Type B pancreatic cell (in vitro differentiated cells): ENCODE measurements at regions not wholly inside any gene's neighbourhood (a gene's known extent, or its start where the extent isn't known, plus 50 kb on each side); places are given as distances from the start of the nearest gene placed in this dataset.
"Not testable (repeated sequence)": the region's sequence is repeated elsewhere in the genome, so short reads cannot be mapped to it uniquely, and the experiment has no call there.

Source experiments
- DNase-seq: peaks from one replicate; pipeline ENCODE4 v3.0.0; 2021; ENCODE audit warnings: mixed read lengths; ENCODE audit not compliant: unreplicated experiment; ENCODE audit errors: extremely low spot score
- H3K27ac Mint-ChIP-seq: 2 replicates; pipeline ENCODE4 v1.8.0; 2021; ENCODE audit warnings: mild to moderate bottlenecking, mixed read lengths
- H3K27me3 Mint-ChIP-seq: 2 replicates; pipeline ENCODE4 v1.8.0; 2021; ENCODE audit warnings: mixed read lengths
- H3K36me3 Mint-ChIP-seq: 2 replicates; pipeline ENCODE4 v1.8.0; 2021; ENCODE audit warnings: mixed read lengths
- H3K4me1 Mint-ChIP-seq: one replicate; pipeline ENCODE4 v1.8.0; 2021; ENCODE audit warnings: mixed read lengths; ENCODE audit not compliant: unreplicated experiment
- H3K4me3 Mint-ChIP-seq: 2 replicates; pipeline ENCODE4 v1.8.0; 2021; ENCODE audit warnings: mild to moderate bottlenecking, mixed read lengths
- H3K9me3 Mint-ChIP-seq: 2 replicates; pipeline ENCODE4 v1.8.0; 2021; ENCODE audit warnings: mixed read lengths
- CTCF ChIP-seq: fragments of 200-600 bp; sonication (generic); conservative IDR thresholded peaks from 2 replicates; pipeline ENCODE4 v1.5.0; 2021; ENCODE audit warnings: antibody characterized with exemption, mild to moderate bottlenecking

- H3K27ac Mint-ChIP-seq = no peak overlapping the region
- H3K4me3 Mint-ChIP-seq = peak overlapping the region; percentile 31
- H3K36me3 Mint-ChIP-seq = no peaks in the 10 kb centered on the region
- H3K9me3 Mint-ChIP-seq = no peaks in the 10 kb centered on the region
- DNase-seq = no peak
- peaks cover 4% of the 10 kb centered on the region for H3K27me3 Mint-ChIP-seq
- H3K4me1 Mint-ChIP-seq = no peaks in the 10 kb centered on the region
- peak; percentile 47 for TF ChIP-seq CTCF
These were observed 53.0 kb upstream of the TNKS2 start for GRCh38 chr10:91745090-91745831.

- H3K9me3 Mint-ChIP-seq = no peaks in the 10 kb centered on the region
- peaks cover 16% of the 10 kb centered on the region for H3K27me3 Mint-ChIP-seq
These were observed 54.8 kb upstream of the TNKS2 start for GRCh38 chr10:91743465-91743864.

GRCh38 chr10:91742229-91742628 lies 56.0 kb upstream of the TNKS2 start:
- TF ChIP-seq CTCF = peak; percentile 25
- no peaks in the 10 kb centered on the region for H3K36me3 Mint-ChIP-seq
- H3K27me3 Mint-ChIP-seq = peaks cover 26% of the 10 kb centered on the region
- H3K27ac Mint-ChIP-seq = no peak overlapping the region
- H3K4me3 Mint-ChIP-seq = no peak overlapping the region
- no peaks in the 10 kb centered on the region for H3K9me3 Mint-ChIP-seq
- H3K4me1 Mint-ChIP-seq = no peaks in the 10 kb centered on the region
- DNase-seq = no peak

More at GRCh38 chr10:91743465-91743864, 54.8 kb upstream of the TNKS2 start:
- Mint-ChIP-seq H3K36me3 (no peaks in the 10 kb centered on the region), H3K27ac (no peak overlapping the region), H3K4me1 (no peaks in the 10 kb centered on the region), H3K4me3 (no peak overlapping the region)
- no peak for DNase-seq
- no peak for TF ChIP-seq CTCF

GRCh38 chr10:91741356-91741755 lies 56.9 kb upstream of the TNKS2 start:
- H3K36me3 Mint-ChIP-seq = no peaks in the 10 kb centered on the region
- DNase-seq = no peak
- no peaks in the 10 kb centered on the region for H3K9me3 Mint-ChIP-seq
- peaks cover 34% of the 10 kb centered on the region for H3K27me3 Mint-ChIP-seq
- no peaks in the 10 kb centered on the region for H3K4me1 Mint-ChIP-seq
- H3K27ac Mint-ChIP-seq = no peak overlapping the region
- TF ChIP-seq CTCF = no peak
- no peak overlapping the region for H3K4me3 Mint-ChIP-seq

- peaks cover 39% of the 10 kb centered on the region for H3K27me3 Mint-ChIP-seq
- H3K4me3 Mint-ChIP-seq = no peak overlapping the region
- no peak for DNase-seq
- no peaks in the 10 kb centered on the region for H3K36me3 Mint-ChIP-seq
- no peaks in the 10 kb centered on the region for H3K4me1 Mint-ChIP-seq
- H3K27ac Mint-ChIP-seq = no peak overlapping the region
- no peak for TF ChIP-seq CTCF
- no peaks in the 10 kb centered on the region for H3K9me3 Mint-ChIP-seq
These were observed 57.8 kb upstream of the TNKS2 start for GRCh38 chr10:91740353-91740924.

- H3K27me3 Mint-ChIP-seq = peaks cover 25% of the 10 kb centered on the region
- not testable (repeated sequence) for H3K4me3 Mint-ChIP-seq, H3K4me1 Mint-ChIP-seq, H3K9me3 Mint-ChIP-seq, DNase-seq, H3K27ac Mint-ChIP-seq, H3K36me3 Mint-ChIP-seq
These were observed 66.0 kb upstream of the TNKS2 start for GRCh38 chr10:91732265-91732664.

- not testable (repeated sequence) for H3K27ac Mint-ChIP-seq, H3K4me1 Mint-ChIP-seq, H3K27me3 Mint-ChIP-seq, H3K9me3 Mint-ChIP-seq, H3K4me3 Mint-ChIP-seq, H3K36me3 Mint-ChIP-seq, DNase-seq
These were observed 68.9 kb upstream of the TNKS2 start for GRCh38 chr10:91729339-91729738.
